Fibroblast of pulmonary artery (primary cell): ENCODE measurements at regions not wholly inside any gene's neighbourhood (a gene's known extent, or its start where the extent isn't known, plus 50 kb on each side); places are given as distances from the start of the nearest gene placed in this dataset.
"Not testable (repeated sequence)": the region's sequence is repeated elsewhere in the genome, so short reads cannot be mapped to it uniquely, and the experiment has no call there.

Experiments
- DNase-seq: peaks from one replicate; pipeline ENCODE4 v3.0.0-alpha.2; 2010; ENCODE audit warnings: low read depth
- H3K4me3 ChIP-seq: replicated peaks from 2 replicates; pipeline ENCODE4 v1.5.1; 2011; ENCODE audit warnings: low read depth, mild to moderate bottlenecking, control low read depth, low read length, moderate library complexity
- CTCF ChIP-seq: IDR thresholded peaks from 2 replicates; pipeline ENCODE4 v1.5.1; 2011; ENCODE audit warnings: mild to moderate bottlenecking, control low read depth, low read length, inconsistent platforms; ENCODE audit errors: missing control alignments

GRCh38 chrX:139388254-139388653 is 142.3 kb upstream of the F9 start:
- no peak overlapping the region for H3K4me3 ChIP-seq
- no peak for DNase-seq
- TF ChIP-seq CTCF, result no peak

- no peak overlapping the region for H3K4me3 ChIP-seq
- TF ChIP-seq CTCF, result no peak
- DNase-seq, result no peak
Observed at GRCh38 chrX:139382529-139382928, 148.0 kb upstream of the F9 start.

GRCh38 chrX:139376547-139376946 is 154.0 kb upstream of the F9 start:
- not testable (repeated sequence) for DNase-seq, H3K4me3 ChIP-seq

GRCh38 chrX:139360356-139360755 is 170.2 kb upstream of the F9 start:
- no peak for DNase-seq
- no peak overlapping the region for H3K4me3 ChIP-seq
- TF ChIP-seq CTCF, result no peak

GRCh38 chrX:139342594-139342991 is 187.9 kb upstream of the F9 start:
- not testable (repeated sequence) for H3K4me3 ChIP-seq, DNase-seq

GRCh38 chrX:139341855-139342593 is 188.5 kb upstream of the F9 start:
- not testable (repeated sequence) for H3K4me3 ChIP-seq, DNase-seq

- no peak for DNase-seq
- no peak for TF ChIP-seq CTCF
- H3K4me3 ChIP-seq, result no peak overlapping the region
Observed at GRCh38 chrX:139332441-139332840, 198.1 kb upstream of the F9 start.

GRCh38 chrX:139327355-139327754 is 203.2 kb upstream of the F9 start:
- no peak for TF ChIP-seq CTCF
- no peak for DNase-seq
- no peak overlapping the region for H3K4me3 ChIP-seq
